ENCODE measurements at regions not wholly inside any gene's neighbourhood (a gene's known extent, or its start where the extent isn't known, plus 50 kb on each side); places are given as distances from the start of the nearest gene placed in this dataset.
"Not testable (repeated sequence)": the region's sequence is repeated elsewhere in the genome, so short reads cannot be mapped to it uniquely, and the experiment has no call there.

DNA sequence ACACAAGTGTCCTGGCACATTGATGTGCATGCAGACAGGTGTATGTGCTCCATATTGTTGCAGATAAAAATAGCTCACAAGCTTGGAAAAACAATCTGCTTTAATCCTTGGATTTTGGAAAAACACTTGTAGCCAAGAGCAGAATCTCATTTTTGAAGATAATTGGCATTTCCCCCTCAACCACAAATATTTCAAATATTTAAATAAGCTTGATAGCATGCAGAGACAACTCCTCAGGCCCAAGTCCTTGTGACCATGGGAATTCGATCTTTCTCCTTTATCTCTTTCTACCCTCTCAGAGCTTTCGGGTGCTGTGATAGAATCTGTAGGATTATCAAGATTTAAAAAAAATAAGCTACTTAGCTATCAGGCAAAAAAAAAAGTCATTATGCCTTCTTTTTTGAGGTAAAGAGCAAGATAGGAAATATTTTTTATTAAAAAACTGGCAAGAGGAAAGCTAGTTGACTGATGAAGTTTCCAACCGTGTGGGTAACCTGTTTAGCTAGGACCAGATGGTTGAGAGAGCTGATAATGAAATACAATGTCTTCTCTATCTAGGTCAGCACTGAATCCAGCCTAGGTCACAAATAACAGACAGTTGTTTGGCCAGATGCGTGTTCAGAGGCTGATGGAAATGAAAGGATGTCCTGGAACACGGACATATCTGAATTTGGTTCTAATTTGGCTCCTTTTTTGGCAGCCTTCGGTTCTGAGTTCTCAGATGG is 54.9 kb upstream of the SNRK start:
- H3K4me3 ChIP-seq (ENCODE audit: low read depth in 2 of 2, low read length in 2 of 2): no peak overlapping the region
- H3K4me1 ChIP-seq (ENCODE audit: control insufficient read depth, insufficient read depth, low read length): no peaks in the 10 kb centered on the region
- CTCF ChIA-PET: no interaction called here
- TF ChIP-seq TCF7L2 (IDR thresholded peaks at IDR 0.05; ENCODE audit: low read depth, low read length) (no peak), POLR2AphosphoS5 (IDR thresholded peaks at IDR 0.05; ENCODE audit: low read depth, low read length) (no peak), SIN3A (IDR thresholded peaks at IDR 0.05; ENCODE audit: borderline replicate concordance, insufficient read depth, low read depth, low read length) (no peak)
- TF ChIP-seq, protein P1, sequence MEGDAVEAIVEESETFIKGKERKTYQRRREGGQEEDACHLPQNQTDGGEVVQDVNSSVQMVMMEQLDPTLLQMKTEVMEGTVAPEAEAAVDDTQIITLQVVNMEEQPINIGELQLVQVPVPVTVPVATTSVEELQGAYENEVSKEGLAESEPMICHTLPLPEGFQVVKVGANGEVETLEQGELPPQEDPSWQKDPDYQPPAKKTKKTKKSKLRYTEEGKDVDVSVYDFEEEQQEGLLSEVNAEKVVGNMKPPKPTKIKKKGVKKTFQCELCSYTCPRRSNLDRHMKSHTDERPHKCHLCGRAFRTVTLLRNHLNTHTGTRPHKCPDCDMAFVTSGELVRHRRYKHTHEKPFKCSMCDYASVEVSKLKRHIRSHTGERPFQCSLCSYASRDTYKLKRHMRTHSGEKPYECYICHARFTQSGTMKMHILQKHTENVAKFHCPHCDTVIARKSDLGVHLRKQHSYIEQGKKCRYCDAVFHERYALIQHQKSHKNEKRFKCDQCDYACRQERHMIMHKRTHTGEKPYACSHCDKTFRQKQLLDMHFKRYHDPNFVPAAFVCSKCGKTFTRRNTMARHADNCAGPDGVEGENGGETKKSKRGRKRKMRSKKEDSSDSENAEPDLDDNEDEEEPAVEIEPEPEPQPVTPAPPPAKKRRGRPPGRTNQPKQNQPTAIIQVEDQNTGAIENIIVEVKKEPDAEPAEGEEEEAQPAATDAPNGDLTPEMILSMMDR (IDR thresholded peaks at IDR 0.05): no peak
- TF ChIP-seq, protein P2, sequence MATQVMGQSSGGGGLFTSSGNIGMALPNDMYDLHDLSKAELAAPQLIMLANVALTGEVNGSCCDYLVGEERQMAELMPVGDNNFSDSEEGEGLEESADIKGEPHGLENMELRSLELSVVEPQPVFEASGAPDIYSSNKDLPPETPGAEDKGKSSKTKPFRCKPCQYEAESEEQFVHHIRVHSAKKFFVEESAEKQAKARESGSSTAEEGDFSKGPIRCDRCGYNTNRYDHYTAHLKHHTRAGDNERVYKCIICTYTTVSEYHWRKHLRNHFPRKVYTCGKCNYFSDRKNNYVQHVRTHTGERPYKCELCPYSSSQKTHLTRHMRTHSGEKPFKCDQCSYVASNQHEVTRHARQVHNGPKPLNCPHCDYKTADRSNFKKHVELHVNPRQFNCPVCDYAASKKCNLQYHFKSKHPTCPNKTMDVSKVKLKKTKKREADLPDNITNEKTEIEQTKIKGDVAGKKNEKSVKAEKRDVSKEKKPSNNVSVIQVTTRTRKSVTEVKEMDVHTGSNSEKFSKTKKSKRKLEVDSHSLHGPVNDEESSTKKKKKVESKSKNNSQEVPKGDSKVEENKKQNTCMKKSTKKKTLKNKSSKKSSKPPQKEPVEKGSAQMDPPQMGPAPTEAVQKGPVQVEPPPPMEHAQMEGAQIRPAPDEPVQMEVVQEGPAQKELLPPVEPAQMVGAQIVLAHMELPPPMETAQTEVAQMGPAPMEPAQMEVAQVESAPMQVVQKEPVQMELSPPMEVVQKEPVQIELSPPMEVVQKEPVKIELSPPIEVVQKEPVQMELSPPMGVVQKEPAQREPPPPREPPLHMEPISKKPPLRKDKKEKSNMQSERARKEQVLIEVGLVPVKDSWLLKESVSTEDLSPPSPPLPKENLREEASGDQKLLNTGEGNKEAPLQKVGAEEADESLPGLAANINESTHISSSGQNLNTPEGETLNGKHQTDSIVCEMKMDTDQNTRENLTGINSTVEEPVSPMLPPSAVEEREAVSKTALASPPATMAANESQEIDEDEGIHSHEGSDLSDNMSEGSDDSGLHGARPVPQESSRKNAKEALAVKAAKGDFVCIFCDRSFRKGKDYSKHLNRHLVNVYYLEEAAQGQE (IDR thresholded peaks at IDR 0.05; ENCODE audit: insufficient read depth in 1 of 2, low read depth in 2 of 2, low read length in 1 of 2): no peak
- no peaks in the 10 kb centered on the region for H3K36me3 ChIP-seq (ENCODE audit: control insufficient read depth, insufficient read depth, low read length)
- DNase-seq (ENCODE audit: low read depth, low spot score) (no peak), ATAC-seq (no peak)
- BruUV-seq (replicated peaks): no TSS peak
- H3K9me3 ChIP-seq (ENCODE audit: control insufficient read depth, insufficient read depth, low read depth, low read length): no peaks in the 10 kb centered on the region
- POLR2A ChIA-PET: no interaction called here
- H3K27ac ChIP-seq (ENCODE audit: low read length): no peak overlapping the region
- in situ Hi-C loops (cut with HindIII; ENCODE audit: low pct_unique_long_range_greater_than_20kb, low sequenced_read_pairs) (no loop called here), intact Hi-C loops (cut with micrococcal nuclease; ENCODE audit: unreplicated experiment) (no loop called here)
- no peaks in the 10 kb centered on the region for H3K27me3 ChIP-seq (ENCODE audit: control insufficient read depth, insufficient read depth, low read length)

DNA sequence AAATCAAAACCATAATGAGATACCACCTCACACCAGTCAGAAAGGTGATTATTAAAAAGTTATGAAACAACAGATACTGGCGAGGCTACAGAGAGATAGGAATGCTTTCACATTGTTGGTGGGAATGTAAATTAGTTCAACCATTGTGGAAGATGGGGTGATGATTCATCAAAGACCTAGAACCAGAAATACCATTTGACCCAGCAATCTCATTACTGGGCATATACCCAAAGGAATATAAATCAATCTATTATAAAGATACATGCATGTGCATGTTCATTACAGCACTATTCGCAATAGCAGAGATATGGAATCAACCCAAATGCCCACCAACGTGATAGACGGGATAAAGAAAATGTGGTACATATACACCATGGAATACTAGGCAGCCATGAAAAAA is 56.5 kb upstream of the SNRK start:
- H3K9me3 ChIP-seq (ENCODE audit: control insufficient read depth, insufficient read depth, low read depth, low read length); H3K36me3 ChIP-seq (ENCODE audit: control insufficient read depth, insufficient read depth, low read length); intact Hi-C loops (cut with micrococcal nuclease; ENCODE audit: unreplicated experiment); CTCF ChIA-PET; H3K27me3 ChIP-seq (ENCODE audit: control insufficient read depth, insufficient read depth, low read length); H3K27ac ChIP-seq (ENCODE audit: low read length); BruUV-seq (replicated peaks); in situ Hi-C loops (cut with HindIII; ENCODE audit: low pct_unique_long_range_greater_than_20kb, low sequenced_read_pairs); ATAC-seq; POLR2A ChIA-PET; DNase-seq (ENCODE audit: low read depth, low spot score); H3K4me1 ChIP-seq (ENCODE audit: control insufficient read depth, insufficient read depth, low read length); H3K4me3 ChIP-seq (ENCODE audit: low read depth in 2 of 2, low read length in 2 of 2): not testable (repeated sequence)

DNA sequence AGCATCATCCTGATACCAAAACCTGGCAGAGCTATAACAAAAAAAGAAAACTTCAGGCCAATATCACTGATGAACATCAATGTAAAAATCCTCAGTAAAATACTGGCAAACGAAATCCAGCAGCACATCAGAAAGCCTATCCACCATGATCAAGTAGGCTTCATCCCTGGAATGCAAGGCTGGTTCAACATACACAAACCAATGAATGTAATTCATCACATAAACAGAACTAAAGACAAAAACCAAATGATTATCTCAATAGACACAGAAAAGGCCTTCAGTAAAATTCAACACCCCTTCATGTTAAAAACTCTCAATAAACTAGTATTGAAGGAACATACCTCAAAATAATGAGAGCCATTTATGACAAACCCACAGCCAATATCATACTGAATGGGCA is 58.7 kb upstream of the SNRK start:
- BruUV-seq (replicated peaks); H3K27me3 ChIP-seq (ENCODE audit: control insufficient read depth, insufficient read depth, low read length); ATAC-seq; in situ Hi-C loops (cut with HindIII; ENCODE audit: low pct_unique_long_range_greater_than_20kb, low sequenced_read_pairs); POLR2A ChIA-PET; H3K4me1 ChIP-seq (ENCODE audit: control insufficient read depth, insufficient read depth, low read length); H3K36me3 ChIP-seq (ENCODE audit: control insufficient read depth, insufficient read depth, low read length); DNase-seq (ENCODE audit: low read depth, low spot score); intact Hi-C loops (cut with micrococcal nuclease; ENCODE audit: unreplicated experiment); H3K9me3 ChIP-seq (ENCODE audit: control insufficient read depth, insufficient read depth, low read depth, low read length); H3K4me3 ChIP-seq (ENCODE audit: low read depth in 2 of 2, low read length in 2 of 2); CTCF ChIA-PET; H3K27ac ChIP-seq (ENCODE audit: low read length): not testable (repeated sequence)
